BLaER1 (cell line): ENCODE measurements at regions not wholly inside any gene's neighbourhood (a gene's known extent, or its start where the extent isn't known, plus 50 kb on each side); places are given as distances from the start of the nearest gene placed in this dataset.

ENCODE experiments used
- H3K27ac ChIP-seq: shearing (Covaris generic); formaldehyde crosslinking; 2 replicates; pipeline ENCODE4 v1.8.1; 2022
- H3K27me3 ChIP-seq: shearing (Covaris generic); formaldehyde crosslinking; 2 replicates; pipeline ENCODE4 v1.8.1; 2022
- H3K36me3 ChIP-seq: shearing (Covaris generic); formaldehyde crosslinking; 2 replicates; pipeline ENCODE4 v1.8.1; 2022
- H3K4me1 ChIP-seq: shearing (Covaris generic); formaldehyde crosslinking; 2 replicates; pipeline ENCODE4 v1.8.1; 2022
- H3K4me2 ChIP-seq: shearing (Covaris generic); formaldehyde crosslinking; 2 replicates; pipeline ENCODE4 v1.8.1; 2022
- H3K4me3 ChIP-seq: shearing (Covaris generic); formaldehyde crosslinking; 2 replicates; pipeline ENCODE4 v1.8.1; 2022
- H3K9ac ChIP-seq: shearing (Covaris generic); formaldehyde crosslinking; 2 replicates; pipeline ENCODE4 v1.8.1; 2022
- H3K9me3 ChIP-seq: shearing (Covaris generic); formaldehyde crosslinking; 2 replicates; pipeline ENCODE4 v1.8.1; 2022
- H4K20me1 ChIP-seq: shearing (Covaris generic); formaldehyde crosslinking; 2 replicates; pipeline ENCODE4 v1.8.1; 2022
- Cebpa-rat ChIP-seq: shearing (Covaris generic); IDR thresholded peaks from 2 replicates; pipeline ENCODE4 v1.8.1; 2022

DNA sequence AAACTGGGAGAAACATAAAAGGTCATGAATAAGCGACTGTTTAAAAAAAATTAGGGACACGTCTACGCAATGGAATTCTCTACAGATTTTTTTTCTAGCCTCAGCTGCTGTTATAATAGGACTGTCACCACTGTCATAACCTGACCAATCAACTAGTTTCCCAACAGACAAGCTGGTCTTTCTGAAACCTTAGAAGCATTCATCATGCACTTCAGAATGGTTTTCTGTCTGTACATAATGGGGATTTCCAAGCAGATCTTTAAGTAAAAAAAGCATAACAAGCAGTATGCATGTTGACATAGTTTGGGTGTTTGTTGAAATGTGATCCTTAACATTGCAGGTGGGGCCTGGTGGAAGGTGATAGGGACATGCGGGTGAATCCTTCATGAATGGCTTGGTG is 58.3 kb upstream of the SEMA6A start:
- no peaks in the 10 kb centered on the region for H3K27me3 ChIP-seq
- H3K4me3 ChIP-seq, result no peak overlapping the region
- no peaks in the 10 kb centered on the region for H3K9me3 ChIP-seq
- no peak overlapping the region for H3K27ac ChIP-seq
- no peaks in the 10 kb centered on the region for H3K36me3 ChIP-seq
- no peaks in the 10 kb centered on the region for H4K20me1 ChIP-seq
- no peak overlapping the region for H3K4me2 ChIP-seq
- no peak overlapping the region for H3K9ac ChIP-seq
- TF ChIP-seq Cebpa-rat, result no peak
- H3K4me1 ChIP-seq, result no peaks in the 10 kb centered on the region

DNA sequence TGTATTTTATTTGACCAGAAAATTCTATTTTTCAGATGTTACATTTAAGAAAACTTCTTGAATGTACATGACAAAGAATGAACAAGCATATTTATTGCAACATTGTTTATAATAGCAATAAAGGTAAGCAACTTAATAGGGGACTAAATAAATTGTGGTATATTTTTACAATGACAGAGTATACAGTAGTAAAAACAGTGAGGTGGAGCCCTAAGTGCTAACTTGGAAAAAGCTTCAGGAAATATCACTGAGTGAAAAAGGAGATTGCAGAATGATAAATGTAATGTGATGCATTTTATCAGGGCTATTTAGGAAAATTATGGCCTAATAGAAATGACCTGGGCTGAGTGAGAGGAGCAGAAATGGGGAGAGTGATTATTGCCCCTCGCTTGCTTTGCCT is 56.5 kb upstream of the SEMA6A start:
- H3K36me3 ChIP-seq, result no peaks in the 10 kb centered on the region
- no peak for TF ChIP-seq Cebpa-rat
- H3K4me3 ChIP-seq, result no peak overlapping the region
- H3K27ac ChIP-seq, result no peak overlapping the region
- H3K9me3 ChIP-seq, result no peaks in the 10 kb centered on the region
- H4K20me1 ChIP-seq, result no peaks in the 10 kb centered on the region
- no peak overlapping the region for H3K4me2 ChIP-seq
- H3K4me1 ChIP-seq, result no peaks in the 10 kb centered on the region
- no peaks in the 10 kb centered on the region for H3K27me3 ChIP-seq
- no peak overlapping the region for H3K9ac ChIP-seq

DNA sequence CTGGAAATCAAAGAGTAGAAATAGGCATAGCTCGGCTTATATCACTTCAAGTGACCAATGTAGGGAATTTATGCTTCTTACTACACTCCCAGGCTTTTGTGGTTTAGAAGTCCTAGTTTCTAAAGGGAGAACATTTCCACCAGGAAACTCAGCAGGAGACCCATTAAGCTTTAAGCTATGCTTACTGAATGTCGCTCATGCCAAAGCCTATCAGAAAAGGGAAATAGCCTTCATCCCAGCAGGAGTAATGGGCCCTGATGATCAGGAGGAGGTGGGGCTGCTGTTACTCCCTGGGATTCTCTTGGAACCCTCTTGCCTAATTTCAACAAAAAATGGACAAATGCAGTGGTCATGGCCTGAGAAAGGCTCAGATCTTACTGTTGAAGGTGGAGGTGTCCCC is 54.5 kb upstream of the SEMA6A start:
- no peak overlapping the region for H3K4me2 ChIP-seq
- no peaks in the 10 kb centered on the region for H3K9me3 ChIP-seq
- no peaks in the 10 kb centered on the region for H3K27me3 ChIP-seq
- no peak overlapping the region for H3K9ac ChIP-seq
- H3K4me1 ChIP-seq, result no peaks in the 10 kb centered on the region
- TF ChIP-seq Cebpa-rat, result no peak
- no peaks in the 10 kb centered on the region for H4K20me1 ChIP-seq
- H3K27ac ChIP-seq, result no peak overlapping the region
- H3K4me3 ChIP-seq, result no peak overlapping the region
- H3K36me3 ChIP-seq, result no peaks in the 10 kb centered on the region

DNA sequence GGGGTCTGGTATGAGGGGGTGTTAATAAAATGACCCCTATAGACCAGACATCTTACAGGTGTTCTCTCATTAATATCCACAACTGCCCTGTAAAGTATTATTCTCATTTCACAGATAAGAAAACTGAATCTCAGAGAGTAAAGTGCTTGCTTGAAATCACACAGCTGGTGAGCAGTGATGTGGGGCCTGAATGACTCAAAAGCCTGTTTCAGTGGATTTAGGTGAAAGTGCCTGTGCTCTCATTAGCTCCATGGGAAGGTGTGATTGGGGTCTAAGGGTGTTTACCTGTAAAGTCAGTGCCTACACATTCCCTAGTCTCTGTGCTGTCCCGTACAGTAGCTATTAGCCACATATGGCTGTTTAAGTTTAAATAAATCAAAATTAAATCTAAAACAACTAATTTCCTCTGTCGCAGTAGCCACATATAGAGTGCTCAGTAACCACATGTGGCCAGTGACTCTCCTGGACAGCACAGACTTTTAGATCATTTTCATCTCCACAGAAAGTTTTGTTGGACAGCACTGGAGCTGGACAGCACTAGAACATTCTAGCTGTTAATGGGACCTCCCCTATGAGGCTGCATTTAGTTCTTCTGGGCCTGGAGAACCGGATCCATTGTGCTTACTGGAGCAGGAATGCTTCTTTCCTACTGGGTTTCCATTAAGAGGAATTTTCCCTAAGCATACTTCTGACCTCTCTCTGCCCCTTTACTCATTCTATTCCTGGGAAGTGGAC is 52.5 kb upstream of the SEMA6A start:
- Histone ChIP-seq H3K27ac (no peak overlapping the region), H3K9me3 (no peaks in the 10 kb centered on the region), H4K20me1 (no peaks in the 10 kb centered on the region), H3K27me3 (no peaks in the 10 kb centered on the region), H3K4me3 (no peak overlapping the region), H3K36me3 (no peaks in the 10 kb centered on the region), H3K4me2 (no peak overlapping the region), H3K4me1 (no peaks in the 10 kb centered on the region), H3K9ac (no peak overlapping the region)
- TF ChIP-seq Cebpa-rat, result no peak

DNA sequence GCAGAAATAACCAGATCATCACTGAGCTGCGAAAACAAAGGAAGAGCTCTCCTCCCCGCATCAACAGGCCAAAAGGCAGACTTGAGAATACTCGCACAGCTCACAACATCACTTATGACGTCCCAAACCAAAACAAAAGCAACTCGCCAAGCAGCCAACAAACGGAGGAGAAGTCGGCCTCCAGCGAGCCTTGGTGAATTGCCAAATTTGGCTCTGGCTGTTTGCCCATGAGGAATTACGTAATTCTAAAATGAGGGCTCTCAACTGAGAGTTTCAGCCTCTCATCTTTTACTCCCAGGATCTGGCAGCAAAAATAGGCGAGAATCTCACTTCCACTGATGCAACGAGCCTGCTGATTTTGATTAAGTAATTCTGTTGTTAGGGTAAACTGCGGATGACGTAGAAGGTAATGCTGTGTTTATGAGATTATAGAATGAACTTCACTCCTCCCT is 51.7 kb upstream of the SEMA6A start:
- H3K27me3 ChIP-seq, result no peaks in the 10 kb centered on the region
- H3K36me3 ChIP-seq, result no peaks in the 10 kb centered on the region
- no peaks in the 10 kb centered on the region for H3K4me1 ChIP-seq
- H3K4me2 ChIP-seq, result no peak overlapping the region
- peak; percentile 15; the same call in 1 of the 2 replicates for TF ChIP-seq Cebpa-rat
- no peak overlapping the region for H3K27ac ChIP-seq
- H3K4me3 ChIP-seq, result no peak overlapping the region
- no peaks in the 10 kb centered on the region for H3K9me3 ChIP-seq
- H4K20me1 ChIP-seq, result no peaks in the 10 kb centered on the region
- H3K9ac ChIP-seq, result no peak overlapping the region
